Smooth muscle cell (in vitro differentiated cells): ENCODE measurements at regions not wholly inside any gene's neighbourhood (a gene's known extent, or its start where the extent isn't known, plus 50 kb on each side); places are given as distances from the start of the nearest gene placed in this dataset.

Experiments
- DNase-seq: peaks from one replicate; lab custom pipeline; 2025; ENCODE audit not compliant: unreplicated experiment; lab: John Stamatoyannopoulos, UW
- H2AFZ ChIP-seq: fragments of 200-600 bp; sonication (generic); 2 replicates; pipeline ENCODE4 v1.6.0; 2016; ENCODE audit warnings: antibody characterized with exemption, low read depth, mild to moderate bottlenecking
- H3F3A ChIP-seq: fragments of 200-600 bp; sonication (generic); 2 replicates; pipeline ENCODE4 v1.6.0; 2017; ENCODE audit warnings: antibody characterized with exemption, low read depth
- H3K27ac ChIP-seq: fragments of 200-600 bp; sonication (generic); 2 replicates; pipeline ENCODE4 v1.5.1; 2016; ENCODE audit warnings: low read depth, mild to moderate bottlenecking
- H3K27me3 ChIP-seq: fragments of 200-600 bp; sonication (generic); 2 replicates; pipeline ENCODE4 v1.6.1; 2016; ENCODE audit warnings: low read depth, mild to moderate bottlenecking
- H3K36me3 ChIP-seq: fragments of 200-600 bp; sonication (generic); 2 replicates; pipeline ENCODE4 v1.5.1; 2016; ENCODE audit warnings: low read depth
- H3K4me1 ChIP-seq: fragments of 200-600 bp; sonication (generic); 2 replicates; pipeline ENCODE4 v1.5.1; 2016; ENCODE audit warnings: low read depth
- H3K4me2 ChIP-seq: fragments of 200-600 bp; sonication (generic); 2 replicates; pipeline ENCODE4 v1.6.0; 2016; ENCODE audit warnings: mild to moderate bottlenecking
- H3K4me3 ChIP-seq: fragments of 200-600 bp; sonication (generic); 2 replicates; pipeline ENCODE4 v1.5.1; 2016; ENCODE audit warnings: mild to moderate bottlenecking
- H3K79me2 ChIP-seq: fragments of 200-600 bp; sonication (generic); 2 replicates; pipeline ENCODE4 v1.6.0; 2016; ENCODE audit warnings: low read depth, mild to moderate bottlenecking
- H3K9ac ChIP-seq: fragments of 200-600 bp; sonication (generic); 2 replicates; pipeline ENCODE4 v1.6.0; 2016; ENCODE audit warnings: low read depth
- H3K9me3 ChIP-seq: fragments of 200-600 bp; sonication (generic); replicated peaks from 2 replicates; pipeline ENCODE4 v1.5.1; 2016; ENCODE audit warnings: low read depth
- H4K20me1 ChIP-seq: fragments of 200-600 bp; sonication (generic); 2 replicates; pipeline ENCODE4 v1.6.0; 2016; ENCODE audit warnings: low read depth
- WGBS: methylation state at CpG from one replicate; pipeline ENCODE4 v1.1.7; 2016; ENCODE audit warnings: low lambda C conversion rate; 5-methylcytosine and 5-hydroxymethylcytosine counted together
- TF ChIP-seq, protein P1 (sequence below): fragments of 200-600 bp; sonication (generic); IDR thresholded peaks from 2 replicates; pipeline ENCODE4 v1.5.1; 2017; ENCODE audit warnings: borderline replicate concordance, mild to moderate bottlenecking, antibody characterized with exemption; ENCODE audit not compliant: insufficient read depth, poor library complexity, severe bottlenecking

- H3F3A ChIP-seq = no peaks in the 10 kb centered on the region
- TF ChIP-seq, protein P1, sequence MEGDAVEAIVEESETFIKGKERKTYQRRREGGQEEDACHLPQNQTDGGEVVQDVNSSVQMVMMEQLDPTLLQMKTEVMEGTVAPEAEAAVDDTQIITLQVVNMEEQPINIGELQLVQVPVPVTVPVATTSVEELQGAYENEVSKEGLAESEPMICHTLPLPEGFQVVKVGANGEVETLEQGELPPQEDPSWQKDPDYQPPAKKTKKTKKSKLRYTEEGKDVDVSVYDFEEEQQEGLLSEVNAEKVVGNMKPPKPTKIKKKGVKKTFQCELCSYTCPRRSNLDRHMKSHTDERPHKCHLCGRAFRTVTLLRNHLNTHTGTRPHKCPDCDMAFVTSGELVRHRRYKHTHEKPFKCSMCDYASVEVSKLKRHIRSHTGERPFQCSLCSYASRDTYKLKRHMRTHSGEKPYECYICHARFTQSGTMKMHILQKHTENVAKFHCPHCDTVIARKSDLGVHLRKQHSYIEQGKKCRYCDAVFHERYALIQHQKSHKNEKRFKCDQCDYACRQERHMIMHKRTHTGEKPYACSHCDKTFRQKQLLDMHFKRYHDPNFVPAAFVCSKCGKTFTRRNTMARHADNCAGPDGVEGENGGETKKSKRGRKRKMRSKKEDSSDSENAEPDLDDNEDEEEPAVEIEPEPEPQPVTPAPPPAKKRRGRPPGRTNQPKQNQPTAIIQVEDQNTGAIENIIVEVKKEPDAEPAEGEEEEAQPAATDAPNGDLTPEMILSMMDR = no peak
- no peaks in the 10 kb centered on the region for H3K9me3 ChIP-seq
- no peak overlapping the region for H2AFZ ChIP-seq
- H3K27ac ChIP-seq = no peak overlapping the region
- 89% methylated on average over 14 of the region's 14 CpGs for WGBS
- no peaks in the 10 kb centered on the region for H3K4me1 ChIP-seq
- H3K79me2 ChIP-seq = no peaks in the 10 kb centered on the region
- H4K20me1 ChIP-seq = no peaks in the 10 kb centered on the region
- H3K4me2 ChIP-seq = no peak overlapping the region
- DNase-seq = no peak
- H3K27me3 ChIP-seq = peaks cover 10% of the 10 kb centered on the region
- no peaks in the 10 kb centered on the region for H3K36me3 ChIP-seq
- H3K4me3 ChIP-seq = no peak overlapping the region
- H3K9ac ChIP-seq = no peak overlapping the region
Observed at GRCh38 chr9:135228983-135229625, 141.6 kb downstream of the OLFM1 start.

GRCh38 chr9:135229701-135230385 lies 142.4 kb downstream of the OLFM1 start:
- Histone ChIP-seq H3K4me1 (no peaks in the 10 kb centered on the region), H3K4me2 (no peak overlapping the region), H3K27ac (no peak overlapping the region), H3K79me2 (no peaks in the 10 kb centered on the region), H3K4me3 (no peak overlapping the region), H3K9ac (no peak overlapping the region), H4K20me1 (no peaks in the 10 kb centered on the region), H3K36me3 (no peaks in the 10 kb centered on the region), H3F3A (no peaks in the 10 kb centered on the region), H3K27me3 (peaks cover 10% of the 10 kb centered on the region), H3K9me3 (no peaks in the 10 kb centered on the region), H2AFZ (no peak overlapping the region)
- TF ChIP-seq, protein P1 = no peak
- WGBS = 83% methylated on average over 16 of the region's 16 CpGs
- no peak for DNase-seq

DNA sequence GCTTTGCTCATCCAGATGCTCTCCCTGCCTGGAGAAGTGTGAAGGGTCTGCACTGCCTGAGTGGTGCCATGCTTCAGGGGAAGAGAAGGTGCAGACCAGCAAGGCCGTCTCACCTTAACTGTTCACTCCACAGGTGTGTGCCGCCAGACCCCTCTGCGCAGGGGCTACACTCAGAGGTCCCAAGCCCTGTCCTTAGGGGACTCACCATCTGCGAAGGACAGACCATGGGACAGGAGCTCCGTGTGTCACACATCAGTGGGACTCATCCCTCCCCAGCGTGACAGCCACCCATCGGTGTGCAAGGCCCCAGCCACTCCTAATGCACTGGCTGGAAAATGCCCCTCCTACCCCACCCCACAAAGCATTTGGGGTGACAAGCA lies 142.9 kb downstream of the OLFM1 start:
- no peaks in the 10 kb centered on the region for H3K79me2 ChIP-seq
- no peak overlapping the region for H2AFZ ChIP-seq
- H4K20me1 ChIP-seq = no peaks in the 10 kb centered on the region
- H3K4me3 ChIP-seq = no peak overlapping the region
- no peaks in the 10 kb centered on the region for H3K4me1 ChIP-seq
- H3K9me3 ChIP-seq = no peaks in the 10 kb centered on the region
- no peak overlapping the region for H3K9ac ChIP-seq
- no peak overlapping the region for H3K4me2 ChIP-seq
- no peaks in the 10 kb centered on the region for H3F3A ChIP-seq
- 96% methylated on average over 7 of the region's 7 CpGs for WGBS
- no peaks in the 10 kb centered on the region for H3K36me3 ChIP-seq
- H3K27ac ChIP-seq = no peak overlapping the region
- TF ChIP-seq, protein P1 = no peak
- no peak for DNase-seq
- H3K27me3 ChIP-seq = peaks cover 12% of the 10 kb centered on the region
